GM23248 (cell line): ENCODE measurements at regions not wholly inside any gene's neighbourhood (a gene's known extent, or its start where the extent isn't known, plus 50 kb on each side); places are given as distances from the start of the nearest gene placed in this dataset.

Experiments used
- DNase-seq: peaks from one replicate; pipeline ENCODE4 v3.0.0-alpha.2; 2015
- H2AFZ ChIP-seq: fragments of 200-600 bp; sonication (generic); 2 replicates; pipeline ENCODE4 v1.6.1; 2016; ENCODE audit warnings: antibody characterized with exemption
- H3F3A ChIP-seq: fragments of 200-600 bp; sonication (generic); 2 replicates; pipeline ENCODE4 v1.6.1; 2016; ENCODE audit warnings: mild to moderate bottlenecking, antibody characterized with exemption, mixed run types; ENCODE audit not compliant: insufficient read depth
- H3K27ac ChIP-seq: fragments of 200-600 bp; sonication (generic); 2 replicates; pipeline ENCODE4 v1.5.1; 2016; ENCODE audit warnings: mild to moderate bottlenecking
- H3K27me3 ChIP-seq: fragments of 200-600 bp; sonication (generic); replicated peaks from 2 replicates; pipeline ENCODE4 v1.6.1; 2016; ENCODE audit warnings: mild to moderate bottlenecking; ENCODE audit not compliant: insufficient read depth
- H3K36me3 ChIP-seq: fragments of 200-600 bp; sonication (generic); 2 replicates; pipeline ENCODE4 v1.6.1; 2016; ENCODE audit warnings: low read depth, mild to moderate bottlenecking
- H3K4me1 ChIP-seq: fragments of 200-600 bp; sonication (generic); 2 replicates; pipeline ENCODE4 v1.6.1; 2016; ENCODE audit warnings: mild to moderate bottlenecking; ENCODE audit not compliant: insufficient read depth
- H3K4me2 ChIP-seq: fragments of 200-600 bp; sonication (generic); one replicate; pipeline ENCODE4 v1.6.1; 2016; ENCODE audit warnings: mild to moderate bottlenecking; ENCODE audit not compliant: unreplicated experiment
- H3K4me3 ChIP-seq: fragments of 200-600 bp; sonication (generic); 2 replicates; pipeline ENCODE4 v1.5.1; 2016; ENCODE audit warnings: mild to moderate bottlenecking
- H3K79me2 ChIP-seq: fragments of 200-600 bp; sonication (generic); 2 replicates; pipeline ENCODE4 v1.6.1; 2016; ENCODE audit warnings: mild to moderate bottlenecking; ENCODE audit not compliant: insufficient read depth
- H3K9ac ChIP-seq: fragments of 200-600 bp; sonication (generic); 2 replicates; pipeline ENCODE4 v1.6.1; 2016; ENCODE audit warnings: mild to moderate bottlenecking
- H3K9me2 ChIP-seq: fragments of 200-600 bp; sonication (generic); 2 replicates; pipeline ENCODE4 v1.6.1; 2016; ENCODE audit warnings: mixed run types, mild to moderate bottlenecking, moderate library complexity; ENCODE audit not compliant: insufficient read depth
- H3K9me3 ChIP-seq: fragments of 200-600 bp; sonication (generic); one replicate; pipeline ENCODE4 v1.6.1; 2017; ENCODE audit warnings: low read depth
- H4K20me1 ChIP-seq: fragments of 200-600 bp; sonication (generic); 2 replicates; pipeline ENCODE4 v1.6.0; 2016; ENCODE audit not compliant: insufficient read depth
- EZH2 ChIP-seq: fragments of 200-600 bp; sonication (generic); IDR thresholded peaks from 2 replicates; pipeline ENCODE4 v1.6.1; 2018; ENCODE audit warnings: antibody characterized with exemption, mild to moderate bottlenecking; ENCODE audit not compliant: insufficient read depth, poor library complexity, severe bottlenecking
- EZH2phosphoT487 ChIP-seq: fragments of 200-600 bp; sonication (generic); IDR thresholded peaks from 2 replicates; pipeline ENCODE4 v1.6.1; 2018; ENCODE audit warnings: antibody characterized with exemption, moderate library complexity, mild to moderate bottlenecking, low read depth; ENCODE audit not compliant: insufficient read depth
- WGBS, 2 experiments: methylation state at CpG; one replicate each; pipeline ENCODE4 v1.1.6; 2015 to 2017; ENCODE audit warnings: low lambda C conversion rate in 2 of 2, low coverage in 1 of 2; ENCODE audit errors: missing lambda C conversion rate in 2 of 2; 5-methylcytosine and 5-hydroxymethylcytosine counted together
- in situ Hi-C: fragments of 300-500 bp; cut with MboI; formaldehyde crosslinking; loops from 2 replicates; pipeline ENCODE4 v1.15.0; 2020

GRCh38 chr11:109197656-109198055 is 224.3 kb upstream of the C11orf87 start:
- H4K20me1 ChIP-seq, result no peaks in the 10 kb centered on the region
- no peaks in the 10 kb centered on the region for H3F3A ChIP-seq
- no peak overlapping the region for H3K27ac ChIP-seq
- no peaks in the 10 kb centered on the region for H3K79me2 ChIP-seq
- peaks cover 6% of the 10 kb centered on the region for H3K4me1 ChIP-seq
- H3K9me2 ChIP-seq, result no peaks in the 10 kb centered on the region
- no peaks in the 10 kb centered on the region for H3K27me3 ChIP-seq
- DNase-seq, result peak; percentile 25
- no peak overlapping the region for H3K4me2 ChIP-seq
- no peaks in the 10 kb centered on the region for H3K36me3 ChIP-seq
- no peak overlapping the region for H3K9ac ChIP-seq
- in situ Hi-C loops, result no loop called here
- peak overlapping the region; percentile 66 for H2AFZ ChIP-seq
- H3K4me3 ChIP-seq, result no peak overlapping the region
- H3K9me3 ChIP-seq, result no peaks in the 10 kb centered on the region
- WGBS, 2 experiments, result 58 to 59% methylated on average over 1 of the region's 1 CpG
- no peak for TF ChIP-seq EZH2phosphoT487
- TF ChIP-seq EZH2, result no peak

- Histone ChIP-seq H3K9me2 (no peaks in the 10 kb centered on the region), H3K36me3 (no peaks in the 10 kb centered on the region), H3K9ac (no peak overlapping the region), H2AFZ (no peak overlapping the region), H3K4me2 (no peak overlapping the region), H3K27ac (no peak overlapping the region), H3K4me3 (no peak overlapping the region), H4K20me1 (no peaks in the 10 kb centered on the region), H3F3A (no peaks in the 10 kb centered on the region), H3K27me3 (no peaks in the 10 kb centered on the region), H3K9me3 (no peaks in the 10 kb centered on the region), H3K79me2 (no peaks in the 10 kb centered on the region), H3K4me1 (no peaks in the 10 kb centered on the region)
- DNase-seq, result no peak
- in situ Hi-C loops, result no loop called here
- TF ChIP-seq EZH2 (no peak), EZH2phosphoT487 (no peak)
- WGBS, 2 experiments, result 73 to 76% methylated on average over 1 of the region's 1 CpG
Measured at GRCh38 chr11:109203176-109203575, 218.8 kb upstream of the C11orf87 start.

GRCh38 chr11:109205312-109205711 is 216.7 kb upstream of the C11orf87 start:
- 80 to 82% methylated on average over 1 of the region's 1 CpG for WGBS, 2 experiments
- no peaks in the 10 kb centered on the region for H3K36me3 ChIP-seq
- no peak overlapping the region for H3K27ac ChIP-seq
- no peaks in the 10 kb centered on the region for H3K4me1 ChIP-seq
- no peak for DNase-seq
- no peaks in the 10 kb centered on the region for H3K9me3 ChIP-seq
- H3K4me2 ChIP-seq, result no peak overlapping the region
- no peaks in the 10 kb centered on the region for H4K20me1 ChIP-seq
- H3K79me2 ChIP-seq, result no peaks in the 10 kb centered on the region
- no peaks in the 10 kb centered on the region for H3K9me2 ChIP-seq
- H3K27me3 ChIP-seq, result no peaks in the 10 kb centered on the region
- no peak overlapping the region for H3K4me3 ChIP-seq
- H3F3A ChIP-seq, result no peaks in the 10 kb centered on the region
- no peak for TF ChIP-seq EZH2
- H3K9ac ChIP-seq, result no peak overlapping the region
- in situ Hi-C loops, result no loop called here
- no peak overlapping the region for H2AFZ ChIP-seq

GRCh38 chr11:109208121-109208520 is 213.9 kb upstream of the C11orf87 start:
- in situ Hi-C loops, result no loop called here
- no peak for TF ChIP-seq EZH2phosphoT487
- TF ChIP-seq EZH2, result no peak
- Histone ChIP-seq H2AFZ (no peak overlapping the region), H3K4me1 (no peaks in the 10 kb centered on the region), H3K79me2 (no peaks in the 10 kb centered on the region), H3K9me2 (no peaks in the 10 kb centered on the region; the same call in 1 of the 2 replicates), H3K4me3 (no peak overlapping the region), H3K9me3 (peaks cover 7% of the 10 kb centered on the region), H3K4me2 (no peak overlapping the region), H3F3A (no peaks in the 10 kb centered on the region), H3K27me3 (no peaks in the 10 kb centered on the region), H3K9ac (no peak overlapping the region), H3K36me3 (no peaks in the 10 kb centered on the region), H4K20me1 (no peaks in the 10 kb centered on the region), H3K27ac (no peak overlapping the region)
- DNase-seq, result no peak
- WGBS, 2 experiments, result 25 to 41% methylated on average over 2 of the region's 2 CpGs

- no peaks in the 10 kb centered on the region for H3K36me3 ChIP-seq
- TF ChIP-seq EZH2 (no peak), EZH2phosphoT487 (no peak)
Measured at GRCh38 chr11:109209572-109209971, 212.4 kb upstream of the C11orf87 start.

More at GRCh38 chr11:109209572-109209971, 212.4 kb upstream of the C11orf87 start:
- peaks cover 7% of the 10 kb centered on the region for H3K9me3 ChIP-seq
- H3K79me2 ChIP-seq, result no peaks in the 10 kb centered on the region
- no peaks in the 10 kb centered on the region for H4K20me1 ChIP-seq
- WGBS, 2 experiments, result 70 to 88% methylated on average over 2 to 3 of the region's 3 CpGs
- H3K9ac ChIP-seq, result no peak overlapping the region
- no peak overlapping the region for H3K27ac ChIP-seq
- no peaks in the 10 kb centered on the region for H3K27me3 ChIP-seq
- H3K4me2 ChIP-seq, result no peak overlapping the region
- no peak overlapping the region for H3K4me3 ChIP-seq
- H2AFZ ChIP-seq, result no peak overlapping the region
- H3K9me2 ChIP-seq, result no peaks in the 10 kb centered on the region; the same call in 1 of the 2 replicates
- in situ Hi-C loops, result no loop called here
- DNase-seq, result no peak
- no peaks in the 10 kb centered on the region for H3F3A ChIP-seq
- H3K4me1 ChIP-seq, result no peaks in the 10 kb centered on the region
